Upper lobe of right lung (tissue), 1 donor: ENCODE measurements at regions not wholly inside any gene's neighbourhood (a gene's known extent, or its start where the extent isn't known, plus 50 kb on each side); places are given as distances from the start of the nearest gene placed in this dataset.

ENCODE experiments used
- ATAC-seq: fragments of 200-7000 bp; cut with Tn5 transposase; one replicate; pipeline ENCODE4 v1.9.1; 2020; ENCODE audit warnings: mild to moderate bottlenecking, moderate library complexity
- DNase-seq: peaks from one replicate; pipeline ENCODE4 v3.0.0-alpha.2; 2020
- H3K27ac ChIP-seq: fragments of 200-600 bp; one replicate; pipeline ENCODE4 v1.8.0; 2022
- H3K27me3 ChIP-seq: fragments of 200-600 bp; one replicate; pipeline ENCODE4 v1.8.0; 2022; ENCODE audit warnings: mild to moderate bottlenecking
- H3K36me3 ChIP-seq: fragments of 200-600 bp; one replicate; pipeline ENCODE4 v1.8.0; 2022
- H3K4me1 ChIP-seq: fragments of 200-600 bp; one replicate; pipeline ENCODE4 v1.8.0; 2022
- H3K4me3 ChIP-seq: fragments of 200-600 bp; one replicate; pipeline ENCODE4 v1.8.0; 2022; ENCODE audit warnings: mild to moderate bottlenecking
- H3K9me3 ChIP-seq: fragments of 200-600 bp; one replicate; pipeline ENCODE4 v1.8.0; 2022
- CTCF ChIP-seq: fragments of 200-600 bp; IDR thresholded peaks from one replicate; pipeline ENCODE4 v1.8.0; 2022; ENCODE audit warnings: antibody characterized with exemption
- intact Hi-C: fragments of 100-400 bp; cut with DNase I; formaldehyde crosslinking; loops from one replicate; pipeline ENCODE4 v1.11.0; 2022
- donor health status: DM: no; HTN: yes; CAD: no; lungs with severe emphysema.

GRCh38 chr6:156396068-156396771 lies 381.0 kb upstream of the ARID1B start:
- Histone ChIP-seq H3K9me3 (no peaks in the 10 kb centered on the region), H3K36me3 (no peaks in the 10 kb centered on the region), H3K4me1 (no peaks in the 10 kb centered on the region), H3K27me3 (no peaks in the 10 kb centered on the region), H3K4me3 (no peak overlapping the region), H3K27ac (no peak overlapping the region)
- TF ChIP-seq CTCF: no peak
- ATAC-seq (no peak), DNase-seq (no peak)
- intact Hi-C loops: no loop called here

GRCh38 chr6:156395276-156395675 lies 381.9 kb upstream of the ARID1B start:
- no peak for TF ChIP-seq CTCF
- DNase-seq: no peak
- intact Hi-C loops: no loop called here

GRCh38 chr6:156392648-156393047 lies 384.5 kb upstream of the ARID1B start:
- ATAC-seq (no peak), DNase-seq (no peak)
- intact Hi-C loops: no loop called here
- H3K27ac ChIP-seq: no peak overlapping the region
- no peak for TF ChIP-seq CTCF
- no peaks in the 10 kb centered on the region for H3K4me1 ChIP-seq
- H3K9me3 ChIP-seq: no peaks in the 10 kb centered on the region
- H3K4me3 ChIP-seq: no peak overlapping the region
- no peaks in the 10 kb centered on the region for H3K36me3 ChIP-seq
- H3K27me3 ChIP-seq: no peaks in the 10 kb centered on the region

More at GRCh38 chr6:156395276-156395675, 381.9 kb upstream of the ARID1B start:
- Histone ChIP-seq H3K27me3 (no peaks in the 10 kb centered on the region), H3K9me3 (no peaks in the 10 kb centered on the region), H3K36me3 (no peaks in the 10 kb centered on the region), H3K4me3 (no peak overlapping the region), H3K27ac (no peak overlapping the region), H3K4me1 (no peaks in the 10 kb centered on the region)
- ATAC-seq: no peak

GRCh38 chr6:156391977-156392376 lies 385.2 kb upstream of the ARID1B start:
- Histone ChIP-seq H3K4me3 (no peak overlapping the region), H3K27me3 (no peaks in the 10 kb centered on the region), H3K36me3 (no peaks in the 10 kb centered on the region), H3K9me3 (no peaks in the 10 kb centered on the region), H3K4me1 (no peaks in the 10 kb centered on the region), H3K27ac (no peak overlapping the region)
- no peak for ATAC-seq
- intact Hi-C loops: no loop called here
- no peak for TF ChIP-seq CTCF
- DNase-seq: no peak

- no peak for DNase-seq
- no peaks in the 10 kb centered on the region for H3K36me3 ChIP-seq
- TF ChIP-seq CTCF: no peak
- no peaks in the 10 kb centered on the region for H3K27me3 ChIP-seq
- no peak for ATAC-seq
- H3K9me3 ChIP-seq: no peaks in the 10 kb centered on the region
- no peaks in the 10 kb centered on the region for H3K4me1 ChIP-seq
- no peak overlapping the region for H3K4me3 ChIP-seq
- intact Hi-C loops: no loop called here
- H3K27ac ChIP-seq: no peak overlapping the region
Observed at GRCh38 chr6:156391061-156391672, 386.0 kb upstream of the ARID1B start.
